ENCODE measurements at regions not wholly inside any gene's neighbourhood (a gene's known extent, or its start where the extent isn't known, plus 50 kb on each side); places are given as distances from the start of the nearest gene placed in this dataset.

DNA sequence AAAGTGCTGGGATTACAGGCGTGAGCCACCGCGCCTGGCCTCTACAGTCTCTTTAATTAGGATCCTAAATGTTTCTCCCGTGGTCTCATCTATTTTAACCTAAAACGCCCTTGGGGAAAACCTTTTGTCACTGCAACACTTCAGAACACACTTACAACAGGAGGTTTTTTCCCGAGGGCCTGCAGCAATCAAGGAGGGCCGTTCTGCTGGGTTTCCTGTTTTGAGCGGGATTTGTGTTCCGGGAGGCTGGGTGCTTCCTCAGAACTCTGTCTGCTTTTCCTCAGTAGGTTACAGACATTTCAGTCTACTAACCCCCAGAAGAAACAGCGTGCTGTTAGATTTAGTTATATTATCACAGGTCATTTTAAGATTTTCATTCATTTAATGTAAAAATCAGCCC is 65.4 kb upstream of the IRX4 start:
- Histone ChIP-seq H3K9me3 (no peaks in the 10 kb centered on the region), H3K9ac (ENCODE audit: low read depth in 2 of 2, low read length in 2 of 2) (no peak overlapping the region), H3K27me3 (no peaks in the 10 kb centered on the region), H3K27ac (no peak overlapping the region), H3K4me1 (no peaks in the 10 kb centered on the region), H3K36me3 (no peaks in the 10 kb centered on the region), H3K4me3 (no peak overlapping the region)
- TF ChIP-seq, protein P1, sequence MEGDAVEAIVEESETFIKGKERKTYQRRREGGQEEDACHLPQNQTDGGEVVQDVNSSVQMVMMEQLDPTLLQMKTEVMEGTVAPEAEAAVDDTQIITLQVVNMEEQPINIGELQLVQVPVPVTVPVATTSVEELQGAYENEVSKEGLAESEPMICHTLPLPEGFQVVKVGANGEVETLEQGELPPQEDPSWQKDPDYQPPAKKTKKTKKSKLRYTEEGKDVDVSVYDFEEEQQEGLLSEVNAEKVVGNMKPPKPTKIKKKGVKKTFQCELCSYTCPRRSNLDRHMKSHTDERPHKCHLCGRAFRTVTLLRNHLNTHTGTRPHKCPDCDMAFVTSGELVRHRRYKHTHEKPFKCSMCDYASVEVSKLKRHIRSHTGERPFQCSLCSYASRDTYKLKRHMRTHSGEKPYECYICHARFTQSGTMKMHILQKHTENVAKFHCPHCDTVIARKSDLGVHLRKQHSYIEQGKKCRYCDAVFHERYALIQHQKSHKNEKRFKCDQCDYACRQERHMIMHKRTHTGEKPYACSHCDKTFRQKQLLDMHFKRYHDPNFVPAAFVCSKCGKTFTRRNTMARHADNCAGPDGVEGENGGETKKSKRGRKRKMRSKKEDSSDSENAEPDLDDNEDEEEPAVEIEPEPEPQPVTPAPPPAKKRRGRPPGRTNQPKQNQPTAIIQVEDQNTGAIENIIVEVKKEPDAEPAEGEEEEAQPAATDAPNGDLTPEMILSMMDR (IDR thresholded peaks at IDR 0.05), result no peak
- no peak for DNase-seq
- intact Hi-C loops (cut with DNase I), result no loop called here

DNA sequence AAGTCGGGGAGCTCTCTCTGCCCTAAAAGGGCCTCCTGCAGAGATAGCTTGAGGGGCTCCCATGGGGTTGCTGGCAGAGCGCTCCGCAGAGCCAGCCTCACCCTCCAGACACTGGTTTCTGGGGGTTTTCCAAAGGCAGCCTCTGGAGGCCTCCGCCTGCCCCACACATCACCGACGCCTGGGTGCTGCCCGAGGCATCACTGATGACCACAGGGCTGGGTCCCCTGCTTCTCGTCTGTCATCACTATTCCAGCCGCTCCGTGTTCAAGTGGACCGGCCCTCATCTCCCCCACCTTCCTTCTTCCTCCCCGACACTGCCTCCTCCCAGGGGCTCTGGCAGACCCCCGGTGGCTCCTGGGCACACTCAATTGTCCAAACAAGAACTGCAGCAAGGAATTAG is 64.1 kb upstream of the IRX4 start:
- Histone ChIP-seq H3K4me3 (no peak overlapping the region), H3K27me3 (no peaks in the 10 kb centered on the region), H3K27ac (no peak overlapping the region), H3K9me3 (no peaks in the 10 kb centered on the region), H3K4me1 (no peaks in the 10 kb centered on the region), H3K36me3 (no peaks in the 10 kb centered on the region), H3K9ac (ENCODE audit: low read depth in 2 of 2, low read length in 2 of 2) (no peak overlapping the region)
- intact Hi-C loops (cut with DNase I), result no loop called here
- TF ChIP-seq, protein P1 (IDR thresholded peaks at IDR 0.05), result no peak
- no peak for DNase-seq

DNA sequence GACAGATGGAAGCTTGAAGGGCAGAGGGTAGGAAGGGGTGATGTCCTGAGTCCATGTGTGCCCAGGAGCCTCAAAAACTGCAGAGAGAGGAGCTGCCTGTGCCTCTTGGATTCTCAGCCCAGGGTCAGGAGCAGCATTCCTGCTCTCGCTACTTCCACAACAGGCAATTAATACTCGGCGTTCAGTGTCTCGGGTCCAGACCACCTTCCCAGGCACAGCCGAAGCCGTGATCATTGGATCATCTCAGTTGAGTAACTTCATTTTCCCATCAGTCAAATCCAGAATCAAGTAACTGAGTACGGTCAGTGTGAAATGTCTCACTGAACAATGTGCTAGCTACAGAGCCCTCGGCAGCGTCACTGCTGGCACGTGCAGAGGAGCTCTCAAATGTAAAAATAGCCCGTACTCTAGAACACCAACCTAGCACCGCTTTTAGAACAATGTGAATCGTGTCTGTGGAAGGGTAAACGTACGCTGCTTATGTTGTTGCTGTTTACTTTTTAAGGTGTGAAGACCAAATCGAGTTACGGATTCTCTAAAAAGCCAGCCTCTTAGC is 63.5 kb upstream of the IRX4 start:
- H3K9ac ChIP-seq (ENCODE audit: low read depth in 2 of 2, low read length in 2 of 2), result no peak overlapping the region
- H3K4me1 ChIP-seq, result no peaks in the 10 kb centered on the region
- intact Hi-C loops (cut with DNase I), result no loop called here
- H3K27me3 ChIP-seq, result no peaks in the 10 kb centered on the region
- no peak overlapping the region for H3K4me3 ChIP-seq
- H3K27ac ChIP-seq, result no peak overlapping the region
- no peaks in the 10 kb centered on the region for H3K9me3 ChIP-seq
- TF ChIP-seq, protein P1 (IDR thresholded peaks at IDR 0.05), result no peak
- no peaks in the 10 kb centered on the region for H3K36me3 ChIP-seq
- no peak for DNase-seq

DNA sequence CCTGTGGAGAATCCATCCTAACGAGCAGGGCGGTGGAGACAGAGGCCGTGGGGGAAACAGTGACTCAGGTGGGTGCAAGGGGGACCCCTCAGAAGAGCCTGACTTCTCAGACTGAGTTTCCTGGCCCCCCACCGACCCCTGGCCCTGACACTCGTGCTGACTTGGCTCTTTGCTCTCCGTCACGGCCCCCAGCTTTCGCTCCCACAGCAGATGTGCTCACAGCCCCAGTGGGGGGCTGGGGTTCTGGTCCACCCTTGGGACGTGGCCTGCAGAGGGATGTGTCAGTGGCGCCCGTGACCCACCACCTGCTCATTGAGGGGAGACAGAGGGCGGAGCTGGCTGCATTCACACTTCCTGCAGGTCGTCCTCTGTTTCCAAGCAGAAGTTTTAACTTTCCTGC is 62.9 kb upstream of the IRX4 start:
- no peak overlapping the region for H3K9ac ChIP-seq (ENCODE audit: low read depth in 2 of 2, low read length in 2 of 2)
- no peaks in the 10 kb centered on the region for H3K9me3 ChIP-seq
- H3K27ac ChIP-seq, result no peak overlapping the region
- no peak overlapping the region for H3K4me3 ChIP-seq
- H3K4me1 ChIP-seq, result no peaks in the 10 kb centered on the region
- H3K36me3 ChIP-seq, result no peaks in the 10 kb centered on the region
- intact Hi-C loops (cut with DNase I), result no loop called here
- TF ChIP-seq, protein P1 (IDR thresholded peaks at IDR 0.05), result no peak
- DNase-seq, result no peak
- H3K27me3 ChIP-seq, result no peaks in the 10 kb centered on the region

DNA sequence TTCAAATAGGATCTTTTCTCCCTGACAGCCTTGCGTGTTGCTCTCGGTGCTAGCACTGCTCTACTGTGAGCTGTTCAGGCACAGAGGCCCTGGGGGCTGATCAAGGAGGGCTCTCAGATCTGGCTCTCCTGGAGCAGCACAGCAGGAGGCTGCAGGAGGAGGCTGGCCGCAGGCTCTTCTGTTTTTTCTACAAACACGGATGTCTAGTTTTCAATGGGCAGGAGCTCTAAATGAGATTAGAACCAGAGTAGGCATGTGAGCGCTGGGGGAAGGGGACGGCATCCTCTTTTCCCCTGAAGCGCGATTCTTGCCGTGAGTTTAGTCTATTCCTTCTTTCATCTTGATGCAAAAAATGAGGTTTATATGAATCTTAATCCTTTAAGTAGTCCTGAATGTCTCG is 61.7 kb upstream of the IRX4 start:
- DNase-seq, result no peak
- H3K9ac ChIP-seq (ENCODE audit: low read depth in 2 of 2, low read length in 2 of 2), result no peak overlapping the region
- no peaks in the 10 kb centered on the region for H3K27me3 ChIP-seq
- H3K27ac ChIP-seq, result no peak overlapping the region
- no peaks in the 10 kb centered on the region for H3K9me3 ChIP-seq
- TF ChIP-seq, protein P1 (IDR thresholded peaks at IDR 0.05), result no peak
- no peak overlapping the region for H3K4me3 ChIP-seq
- no peaks in the 10 kb centered on the region for H3K4me1 ChIP-seq
- intact Hi-C loops (cut with DNase I), result no loop called here
- no peaks in the 10 kb centered on the region for H3K36me3 ChIP-seq

Measured in colonic mucosa (tissue), 4 donors.